T-helper 2 cell (primary cell): ENCODE measurements at regions not wholly inside any gene's neighbourhood (a gene's known extent, or its start where the extent isn't known, plus 50 kb on each side); places are given as distances from the start of the nearest gene placed in this dataset.
A peak's percentile ranks its signal among the peaks of the same experiment; 100 is the strongest.

Experiments used
- DNase-seq, 5 experiments: peaks; one replicate each; pipeline versions ENCODE4 v3.0.0 to v3.0.0-alpha.2; 2012 to 2022

DNA sequence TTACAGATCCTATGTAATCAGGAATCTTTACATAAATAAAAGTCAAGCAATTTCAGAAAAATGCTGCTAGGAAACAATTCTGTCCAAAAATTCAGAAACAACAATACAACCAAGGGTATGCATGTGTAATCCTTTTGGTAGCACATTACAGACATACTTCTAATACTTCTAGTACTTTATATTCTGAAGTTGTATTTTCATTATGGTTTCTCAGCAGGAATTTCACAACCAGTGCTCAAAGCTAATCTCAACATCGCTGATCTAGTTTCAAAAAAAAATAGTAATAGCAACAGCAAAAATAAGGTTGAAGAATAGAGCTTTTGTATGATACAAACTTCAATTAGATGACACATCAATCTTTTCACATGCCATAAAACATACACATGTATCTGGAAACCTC lies 545.2 kb downstream of the LTN1 start:
- DNase-seq: no peak

DNA sequence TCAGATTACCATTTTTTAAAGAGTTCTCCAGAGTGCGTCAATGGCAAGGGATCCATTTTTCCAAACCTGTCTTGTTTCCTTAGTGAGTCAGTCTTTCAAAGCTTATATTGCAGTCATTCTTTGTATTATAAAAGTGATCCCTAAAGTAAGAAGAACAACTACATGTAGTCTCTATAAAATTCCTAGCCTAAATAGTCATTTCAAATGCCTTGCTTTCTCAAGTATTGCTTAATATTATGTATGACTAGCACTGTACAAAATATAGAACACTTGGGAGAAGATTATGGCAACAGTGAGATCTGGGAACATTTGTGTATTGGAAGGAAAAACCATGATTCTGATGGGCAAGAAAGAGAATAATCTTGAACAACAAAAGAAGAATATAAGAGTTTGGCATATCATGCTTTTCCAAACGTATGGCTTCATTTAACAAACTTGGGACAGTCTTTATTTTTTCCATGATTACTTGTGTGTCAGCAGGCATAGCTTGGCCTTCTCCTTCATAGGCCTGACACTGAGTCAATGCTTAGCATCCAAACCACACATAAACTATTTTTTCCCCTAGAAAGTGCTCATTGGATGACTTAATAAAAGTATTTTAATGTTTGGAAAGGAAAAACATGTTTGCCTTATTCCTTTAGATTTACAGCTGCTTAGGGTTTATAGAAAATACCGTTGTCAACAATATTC lies 547.4 kb downstream of the LTN1 start:
- DNase-seq: no peak

DNA sequence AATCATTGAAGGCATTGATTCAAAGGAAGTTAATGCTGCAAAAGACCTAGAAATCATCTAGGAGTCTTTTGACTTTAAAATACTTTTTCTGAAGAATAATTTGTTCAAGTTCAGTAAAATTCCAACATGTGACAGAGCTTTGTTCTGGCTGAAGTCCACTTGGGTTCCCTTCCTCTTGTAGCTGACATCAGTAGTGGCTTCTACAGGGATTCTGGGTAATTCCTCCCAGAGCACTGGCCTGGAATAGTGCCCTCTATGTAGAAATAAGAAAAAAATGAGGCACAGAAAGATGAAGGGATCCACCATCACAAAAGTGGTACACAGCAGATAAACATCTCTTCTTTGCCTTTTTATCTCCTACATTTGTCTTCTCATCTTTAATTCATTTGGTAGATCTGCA lies 548.1 kb downstream of the LTN1 start:
- no peak for DNase-seq

DNA sequence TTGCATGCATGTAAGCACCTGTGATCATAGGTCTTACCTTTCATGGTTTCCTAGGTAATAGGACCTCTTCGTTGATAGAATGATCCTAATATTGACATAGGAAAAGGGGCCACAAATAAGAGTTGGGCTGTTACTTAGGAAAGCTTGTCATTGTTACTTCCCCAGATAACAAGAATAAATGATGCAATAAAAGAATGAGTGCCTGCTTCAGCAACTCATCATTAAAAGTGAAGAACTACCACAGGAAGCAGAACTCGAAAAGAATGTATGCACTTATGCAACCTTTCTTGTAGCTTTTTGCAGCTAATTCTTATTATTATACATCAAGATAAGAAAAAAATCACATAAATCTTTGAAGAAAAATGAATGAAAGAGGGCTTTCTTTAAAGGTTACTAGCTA lies 548.6 kb downstream of the LTN1 start:
- no peak for DNase-seq

DNA sequence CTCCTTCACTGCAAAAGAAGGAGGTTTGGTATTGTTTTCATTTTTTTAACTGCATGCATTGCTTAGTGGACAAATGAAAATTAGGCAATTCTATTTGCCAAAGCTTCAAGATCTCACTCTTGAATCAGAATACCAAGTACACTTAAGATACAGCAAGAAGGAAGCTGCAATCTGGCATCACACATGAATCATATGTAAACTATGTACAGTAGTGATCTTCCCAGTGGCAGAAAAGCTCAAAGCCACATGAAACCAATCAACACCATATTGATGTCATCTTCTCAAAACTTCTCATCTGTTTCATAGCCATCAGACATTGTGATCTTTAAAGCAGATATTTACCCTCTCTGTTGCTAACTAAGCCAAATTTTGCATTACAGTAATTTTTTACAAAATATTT lies 550.1 kb downstream of the LTN1 start:
- peak in 1 of 5 experiments; percentile 1 for DNase-seq

DNA sequence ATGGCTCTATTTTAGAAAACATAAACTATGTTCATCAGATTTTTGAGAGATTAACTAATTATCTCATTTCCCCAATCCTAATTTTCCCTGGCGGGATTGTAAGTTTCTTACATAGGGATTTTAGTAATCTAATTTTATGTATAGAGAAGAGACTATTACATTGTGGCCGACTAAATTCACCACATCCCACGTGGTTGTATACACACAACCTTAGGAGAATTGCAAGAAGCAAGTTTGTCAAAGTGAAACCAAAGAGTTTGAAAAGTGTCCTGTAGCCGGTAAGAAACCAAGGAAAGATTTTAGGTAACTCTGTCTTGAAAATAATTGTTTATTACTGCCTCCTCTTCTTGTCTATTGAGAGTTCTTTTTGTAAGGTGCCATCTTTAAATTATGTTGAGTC lies 550.6 kb downstream of the LTN1 start:
- DNase-seq: no peak

DNA sequence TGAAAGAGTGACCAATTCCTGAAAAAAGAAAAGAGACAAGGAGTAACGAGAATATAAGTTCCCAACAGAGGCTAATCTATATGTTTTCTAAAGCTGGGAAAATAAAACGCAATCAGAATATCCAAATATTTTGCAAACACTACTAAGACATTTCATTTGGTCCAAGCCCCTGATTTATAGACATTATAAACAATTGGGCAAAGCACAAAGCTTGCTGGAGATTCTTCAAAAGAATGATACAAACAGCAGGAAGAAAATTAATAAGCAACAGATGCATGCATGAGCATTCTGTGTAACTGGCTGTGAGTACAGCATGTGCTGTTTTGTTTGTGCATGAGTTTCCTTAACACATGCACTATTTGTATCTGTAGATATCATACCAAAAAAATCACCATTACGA lies 552.9 kb downstream of the LTN1 start:
- no peak for DNase-seq

DNA sequence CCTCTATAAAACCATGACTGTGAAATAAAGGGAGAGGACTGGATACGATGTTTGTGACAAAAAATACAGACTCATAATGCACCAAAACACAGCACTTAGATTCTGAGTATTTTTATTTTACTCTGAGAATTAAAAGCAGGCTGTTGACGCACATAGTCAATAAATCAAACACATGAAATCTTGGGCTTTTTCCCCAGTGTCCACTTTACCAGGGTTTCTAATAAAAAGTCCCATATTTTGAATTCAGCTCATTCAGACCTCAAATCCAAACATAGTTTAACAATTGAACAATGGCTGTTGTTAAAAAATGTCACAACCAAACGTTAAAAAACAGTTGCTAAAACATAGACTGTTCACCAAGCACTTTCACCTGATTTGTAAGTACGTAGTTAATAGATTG lies 553.4 kb downstream of the LTN1 start:
- no peak for DNase-seq

DNA sequence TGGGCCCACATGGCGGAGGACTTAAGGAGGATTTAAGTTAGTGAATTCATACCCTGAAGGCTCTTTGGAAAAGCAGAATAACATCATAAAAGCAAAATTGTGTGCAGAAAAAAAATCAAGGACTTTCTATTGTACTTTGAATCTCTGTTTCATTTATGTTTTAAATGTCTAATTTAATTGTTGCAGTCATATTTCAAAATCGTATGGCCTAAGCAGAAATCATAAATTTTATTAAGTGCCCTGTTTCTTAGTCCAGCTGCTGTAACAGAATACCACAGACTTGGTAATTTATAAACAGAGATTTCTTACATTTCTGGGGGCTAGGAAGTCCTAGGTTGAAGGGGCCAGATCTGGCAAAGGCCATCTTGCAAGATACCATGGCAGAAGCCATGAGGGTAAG lies 555.6 kb downstream of the LTN1 start:
- DNase-seq: no peak

DNA sequence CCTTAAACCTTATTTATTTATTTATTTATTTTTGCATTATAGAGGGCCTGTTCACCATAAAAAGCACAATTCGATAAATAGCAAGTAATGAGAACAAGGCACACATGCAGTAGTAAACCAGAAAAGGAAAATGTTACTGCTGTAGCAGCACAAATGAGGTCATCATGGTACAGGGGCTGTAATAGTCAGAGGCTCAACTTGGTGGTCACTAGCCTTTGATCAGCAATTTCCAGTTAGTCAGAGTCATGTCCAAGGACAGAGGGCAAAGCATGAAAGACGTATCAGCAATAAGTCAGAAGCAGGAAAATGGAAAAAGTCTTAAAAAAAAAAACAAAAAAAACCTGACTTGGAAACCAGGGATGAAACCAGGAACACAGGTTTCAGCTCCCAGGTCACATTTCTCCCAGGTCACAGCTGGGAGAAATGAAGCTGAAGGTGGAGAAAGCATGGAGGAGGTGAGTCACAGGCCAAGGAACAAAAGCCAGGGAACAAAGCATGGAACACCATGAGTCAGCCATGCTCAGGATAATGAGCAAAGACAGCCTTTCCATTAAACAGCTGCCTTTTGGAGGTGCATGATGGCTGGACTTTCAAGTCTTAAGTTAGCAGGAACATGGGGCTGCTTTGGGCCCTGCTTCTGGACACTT lies 556.3 kb downstream of the LTN1 start:
- DNase-seq: no peak

DNA sequence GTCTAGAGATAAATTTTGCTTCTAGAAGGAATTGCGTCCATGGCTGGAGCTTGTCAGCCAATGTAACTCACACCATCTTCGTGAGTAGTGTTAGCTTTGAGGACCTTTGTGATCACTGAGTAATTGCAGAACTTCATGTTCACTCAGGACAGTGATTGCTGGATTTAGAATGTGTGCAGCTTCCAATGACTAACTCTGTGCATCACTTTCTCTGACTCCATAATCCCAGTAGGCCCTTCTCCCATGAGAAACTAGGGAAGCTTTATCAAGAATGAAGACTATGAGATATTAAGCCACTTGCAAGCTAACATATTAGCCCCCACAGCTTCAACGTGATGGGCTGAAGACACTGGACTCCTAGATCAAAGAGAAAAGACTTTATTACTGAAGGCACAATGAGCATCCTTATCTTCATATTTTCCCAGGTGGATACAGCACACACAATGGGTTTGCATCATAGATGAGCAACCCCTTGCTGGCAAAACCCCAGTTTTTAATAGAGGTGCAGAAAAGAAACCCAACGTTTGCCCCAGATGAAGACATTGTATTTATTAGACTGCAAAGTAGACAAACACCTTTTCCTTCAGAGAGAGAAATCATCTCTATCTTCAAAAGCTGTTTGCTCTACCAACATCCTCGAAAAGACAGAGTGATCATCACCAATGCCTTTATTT lies 561.0 kb downstream of the LTN1 start:
- no peak for DNase-seq

DNA sequence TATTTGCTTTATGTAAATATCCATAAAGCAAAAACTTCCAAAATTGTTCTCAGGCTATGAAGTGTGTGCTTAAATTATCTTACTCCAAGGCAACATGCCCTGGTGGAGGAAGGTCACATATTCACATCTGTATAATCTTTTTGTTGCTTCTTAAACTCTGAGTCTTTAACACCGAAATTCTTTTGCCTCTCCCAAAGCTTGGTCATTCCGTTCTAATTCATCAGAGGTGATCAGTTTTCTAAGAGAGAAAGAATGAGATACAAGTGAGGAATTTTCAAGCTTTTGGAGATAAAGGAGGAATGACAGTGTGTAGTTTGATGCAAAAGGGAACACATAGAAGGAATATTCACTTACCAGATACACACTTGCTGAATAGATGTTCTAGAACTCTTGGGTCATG lies 561.7 kb downstream of the LTN1 start:
- no peak for DNase-seq

DNA sequence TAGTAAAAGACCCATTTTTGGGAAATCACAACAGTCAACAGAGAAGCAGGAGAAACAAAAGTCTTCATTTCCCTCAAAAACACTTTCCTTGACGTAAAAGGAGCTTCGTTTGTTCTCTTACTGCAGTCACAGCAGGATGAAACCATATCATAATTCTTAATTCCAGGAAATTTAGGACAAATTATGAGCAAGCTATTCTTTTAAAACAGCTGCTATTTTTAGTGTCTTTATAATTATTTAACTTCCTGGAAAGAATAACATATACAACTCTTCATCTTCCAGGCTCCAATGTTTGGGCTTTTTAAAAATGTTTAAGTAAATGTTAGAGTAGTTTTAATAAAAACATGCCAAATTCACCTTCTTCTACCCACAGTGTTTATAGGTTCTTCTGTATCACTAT lies 563.5 kb downstream of the LTN1 start:
- DNase-seq: no peak

DNA sequence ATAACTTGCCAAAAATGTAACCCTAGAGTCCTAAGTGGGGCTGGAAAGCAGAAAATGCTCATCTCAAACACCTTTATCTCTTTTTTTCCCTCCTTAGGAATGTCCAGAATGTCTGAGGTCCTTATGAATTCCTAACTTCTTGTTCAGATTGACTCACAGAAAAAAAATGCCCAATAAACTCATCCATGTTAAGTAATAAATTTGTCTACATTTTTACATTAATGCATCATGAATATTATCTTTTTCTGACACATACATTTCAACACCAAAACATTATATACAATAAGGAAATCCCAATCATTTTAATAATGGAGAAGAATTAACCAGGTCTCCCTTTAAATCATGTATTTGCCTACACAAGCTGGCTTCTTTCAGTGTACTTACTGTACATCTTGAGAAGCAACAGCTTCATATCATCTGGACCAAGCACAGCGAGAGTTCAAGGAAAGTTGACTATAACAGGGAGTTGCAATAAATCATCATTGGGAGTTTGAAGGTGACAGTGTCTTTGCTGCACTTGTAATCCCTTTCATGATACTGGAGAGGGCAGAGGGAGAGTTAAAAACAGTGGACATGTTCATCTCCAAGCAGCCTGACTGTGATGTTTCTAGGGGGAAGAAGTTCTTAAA lies 565.2 kb downstream of the LTN1 start:
- no peak for DNase-seq

DNA sequence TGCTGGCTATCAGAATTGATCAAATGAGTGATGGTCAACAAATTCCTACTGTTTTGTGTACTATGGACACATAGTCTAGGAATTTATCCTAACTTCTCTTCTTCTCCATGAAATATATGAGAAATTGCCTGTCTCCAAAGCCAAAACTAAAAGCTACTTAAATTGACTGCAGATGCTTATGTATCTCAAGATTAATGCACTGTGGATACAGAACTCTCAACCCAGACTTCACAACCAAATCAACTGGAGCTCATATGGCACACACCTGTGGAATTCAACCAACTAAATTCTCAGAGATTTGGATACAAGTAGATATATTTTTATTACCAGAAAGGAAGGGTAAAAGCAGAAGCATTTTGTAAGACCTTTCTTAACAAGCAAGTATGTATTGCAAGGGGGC lies 566.1 kb downstream of the LTN1 start:
- no peak for DNase-seq

DNA sequence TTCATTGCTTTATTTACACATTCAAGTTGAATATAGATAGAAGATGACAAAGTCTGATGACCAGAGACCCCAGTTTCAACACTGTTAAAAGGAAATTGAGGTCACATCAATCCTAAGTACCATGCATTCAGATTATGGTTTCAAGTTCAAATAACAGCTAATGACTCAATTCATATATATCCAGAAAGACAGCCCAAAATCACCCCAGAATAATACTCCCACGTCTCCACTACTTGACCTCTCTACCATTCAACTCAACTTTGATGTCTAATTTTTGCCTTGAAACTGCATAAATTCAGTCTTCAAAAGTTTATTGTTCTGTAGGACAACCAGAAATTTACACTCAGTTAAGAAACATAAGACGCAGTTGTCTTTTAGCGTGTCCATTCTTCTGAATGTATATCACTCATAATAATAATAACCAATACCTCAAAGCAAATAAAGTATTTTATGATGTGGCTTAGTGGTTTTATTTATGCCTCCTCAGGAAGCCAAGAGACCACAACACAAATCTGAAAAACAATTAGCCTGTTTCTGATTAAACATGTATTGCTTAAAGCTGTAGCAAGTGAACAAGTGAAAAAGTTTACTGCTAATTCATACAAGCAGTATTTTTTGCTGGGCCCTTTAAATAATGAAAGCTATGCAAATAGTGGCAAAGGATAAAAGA lies 569.0 kb downstream of the LTN1 start:
- no peak for DNase-seq

DNA sequence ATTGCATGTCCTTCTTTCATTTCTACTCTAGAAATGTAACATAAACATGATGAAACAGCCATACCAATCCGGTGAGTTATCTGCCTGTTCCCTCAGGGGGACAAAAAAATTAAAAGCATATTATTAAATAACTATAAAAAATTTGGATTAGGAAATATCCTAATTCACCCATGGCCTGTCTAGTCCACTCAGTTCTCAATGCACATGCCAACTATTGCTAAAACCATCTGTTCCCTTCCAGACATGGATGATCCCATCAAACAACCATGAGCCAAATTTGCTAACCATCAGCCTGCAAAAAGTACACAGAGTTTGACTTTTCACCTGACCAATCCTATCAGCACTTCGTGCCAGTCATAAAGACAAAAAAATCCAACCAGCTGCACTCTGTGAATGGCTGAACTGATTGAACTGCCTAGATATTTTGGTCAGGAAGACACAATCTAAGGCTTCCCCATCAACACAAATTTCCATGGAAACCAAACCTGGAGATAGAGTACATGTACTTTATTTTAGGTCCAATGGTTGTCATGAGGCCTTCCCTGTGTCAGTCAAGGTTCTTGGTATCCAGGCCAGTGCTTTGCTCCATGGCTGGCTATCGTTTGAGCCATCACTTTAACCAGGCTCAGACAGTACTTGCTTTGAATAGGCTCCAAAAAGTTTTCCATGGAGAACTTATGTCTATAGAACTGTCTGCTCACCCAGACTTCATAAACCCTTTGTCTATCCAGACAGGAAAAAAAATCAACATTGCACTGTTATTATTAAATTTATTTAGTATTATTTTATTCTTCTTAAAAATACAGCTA lies 570.8 kb downstream of the LTN1 start:
- no peak for DNase-seq

DNA sequence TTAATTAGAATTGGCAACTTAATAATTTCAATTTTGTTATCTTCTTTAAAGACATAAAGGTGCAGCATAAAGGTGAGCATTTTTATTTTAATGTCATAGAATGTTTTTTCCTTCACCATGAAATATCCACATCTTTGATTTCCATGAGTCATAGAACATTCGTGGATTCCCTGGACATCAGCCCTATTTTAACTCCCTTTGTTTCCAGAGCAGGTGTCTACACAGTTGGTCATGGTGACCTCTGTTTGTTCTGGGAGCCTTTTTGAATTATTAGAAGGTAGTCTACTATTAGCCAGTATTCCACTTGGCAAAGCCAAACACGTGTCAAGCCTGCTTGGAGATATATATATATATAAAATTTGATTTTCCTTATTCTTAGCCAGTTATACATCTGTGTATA lies 572.9 kb downstream of the LTN1 start:
- DNase-seq: no peak

DNA sequence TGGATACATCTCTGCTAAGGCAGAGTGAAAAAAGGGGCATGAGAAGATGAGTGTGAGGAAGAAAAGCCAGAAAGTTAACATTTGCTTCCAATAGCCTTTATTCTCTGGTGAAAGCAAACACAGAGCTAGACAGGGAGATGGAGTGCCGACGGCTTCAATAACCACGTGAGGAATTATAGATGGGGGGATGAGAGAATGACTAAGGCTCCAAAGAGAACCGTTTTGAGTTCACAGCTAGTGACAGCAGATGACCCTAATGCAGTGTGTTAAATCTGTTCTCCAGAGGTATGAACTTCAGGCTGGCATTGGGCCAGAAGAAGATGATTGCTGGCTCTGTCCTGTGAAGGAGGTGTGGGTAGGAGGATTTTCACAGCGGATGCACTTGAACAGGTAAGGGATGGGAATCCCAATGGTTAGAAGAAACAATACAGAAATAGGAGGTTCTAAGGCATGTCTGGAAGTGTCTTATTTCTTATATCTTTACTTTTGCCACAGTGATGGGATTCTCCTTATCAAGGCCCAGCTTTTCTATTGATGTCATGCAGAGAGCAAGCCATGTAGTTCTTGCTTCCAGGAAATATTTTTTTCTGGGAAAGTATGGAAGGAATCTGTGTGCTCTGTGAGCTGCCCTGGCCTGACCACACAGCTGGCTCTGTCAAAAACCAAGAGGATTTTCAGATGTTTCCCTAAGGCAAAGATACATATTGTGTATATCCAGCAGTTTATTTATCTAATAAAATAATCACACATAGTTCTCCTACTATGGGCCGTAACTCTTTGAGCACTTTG lies 573.8 kb downstream of the LTN1 start:
- no peak for DNase-seq

DNA sequence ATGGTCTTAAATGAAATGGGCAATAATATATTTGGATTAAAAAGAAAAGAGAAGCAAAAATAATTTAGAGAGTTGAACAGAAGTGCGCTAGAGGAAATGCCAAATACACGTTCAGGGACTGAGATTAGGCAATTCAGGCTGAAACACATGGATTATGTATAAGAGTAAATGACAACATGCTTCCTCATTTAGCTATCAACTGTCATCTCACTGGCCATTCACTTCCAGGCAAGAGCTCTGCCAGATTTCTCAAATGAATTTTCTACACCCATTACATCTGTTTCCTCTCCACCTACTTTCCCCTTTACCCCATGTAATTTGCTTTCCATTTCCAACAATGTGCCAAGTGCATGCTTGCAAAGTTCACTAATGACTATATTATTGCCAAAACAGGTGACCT lies 582.4 kb downstream of the LTN1 start:
- DNase-seq: no peak

DNA sequence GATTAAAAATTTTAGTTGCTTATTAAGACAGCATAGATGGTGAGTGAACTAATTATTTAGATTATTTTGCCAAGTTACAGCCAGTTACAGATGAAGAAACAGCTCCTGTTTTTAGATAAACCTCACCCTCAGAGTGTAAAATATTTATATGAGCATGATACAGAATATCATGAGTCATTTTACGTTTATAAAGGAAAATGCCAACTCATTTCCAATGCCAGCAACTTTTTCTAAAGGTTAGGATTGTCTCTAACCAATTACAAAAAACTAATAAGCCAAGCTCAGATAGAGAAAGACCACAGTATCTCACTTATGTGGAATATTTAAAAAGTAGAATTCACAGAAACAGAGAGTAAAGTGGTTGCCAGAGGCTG lies 590.1 kb downstream of the LTN1 start:
- DNase-seq: no peak

DNA sequence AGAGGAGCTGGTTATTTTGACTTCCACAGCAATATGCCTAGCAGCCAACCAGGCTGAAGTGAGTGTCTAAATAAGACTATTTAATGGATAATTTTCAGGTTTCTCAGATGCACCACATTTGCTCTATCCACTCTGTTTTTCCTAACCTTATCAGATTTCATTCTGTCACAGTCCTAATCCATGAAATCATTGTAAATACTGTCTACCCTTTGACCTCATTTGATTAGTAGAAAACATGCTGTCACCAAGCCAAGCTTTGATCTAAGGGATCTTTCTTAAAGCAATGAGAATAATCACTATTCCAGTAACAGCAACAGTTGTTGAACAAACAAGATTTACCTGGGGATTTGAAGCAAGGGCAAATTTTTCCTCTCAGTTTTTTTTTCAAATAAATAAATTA lies 595.6 kb downstream of the LTN1 start:
- no peak for DNase-seq
